Gastroesophageal sphincter (tissue), 4 donors: ENCODE measurements at regions not wholly inside any gene's neighbourhood (a gene's known extent, or its start where the extent isn't known, plus 50 kb on each side); places are given as distances from the start of the nearest gene placed in this dataset.

Experiments
- ATAC-seq: fragments of 150-250 bp; one replicate; pipeline ENCODE4 v1.9.1; 2016; ENCODE audit warnings: mild to moderate bottlenecking, moderate library complexity
- H3K27ac ChIP-seq, 4 donors: fragments of 200-600 bp; sonication (generic) in 3 of 4; 1 replicate in 3 of 4; 2 replicates in 1 of 4; pipeline ENCODE4 v1.5.1; 2016 to 2019
- H3K27me3 ChIP-seq: fragments of 200-600 bp; sonication (generic); one replicate; pipeline ENCODE4 v1.5.1; 2019
- H3K36me3 ChIP-seq, 2 donors: fragments of 200-600 bp; sonication (generic); one replicate each; pipeline ENCODE4 v1.5.1; 2019; ENCODE audit warnings: control low read depth in 1 of 2
- H3K4me1 ChIP-seq, 3 donors: fragments of 200-600 bp; sonication (generic); 1 replicate in 2 of 3; 2 replicates in 1 of 3; pipeline ENCODE4 v1.5.1; 2016 to 2019; ENCODE audit warnings: control low read depth in 2 of 3
- H3K4me3 ChIP-seq, 2 donors: fragments of 200-600 bp; sonication (generic); one replicate each; pipeline ENCODE4 v1.5.1; 2019; ENCODE audit warnings: mild to moderate bottlenecking in 1 of 2, moderate library complexity in 1 of 2
- H3K9me3 ChIP-seq, 3 donors: fragments of 200-600 bp; sonication (generic); one replicate each; pipeline ENCODE4 v1.5.1; 2017 to 2019; ENCODE audit warnings: control low read depth in 2 of 3
- CTCF ChIP-seq, 4 experiments: fragments of 200-600 bp in 2 of 4; fragments of 450-650 bp in 2 of 4; sonication (generic) in 1 of 4; IDR thresholded peaks; one replicate each; pipeline ENCODE4 v1.5.1; 2017 to 2019; ENCODE audit warnings: antibody characterized with exemption in 4 of 4, mild to moderate bottlenecking in 2 of 4, moderate library complexity in 2 of 4
- EP300 ChIP-seq: sonication (generic); formaldehyde crosslinking; IDR thresholded peaks from one replicate; pipeline ENCODE4 v1.6.1; 2017; ENCODE audit warnings: antibody characterized with exemption, mild to moderate bottlenecking
- POLR2A ChIP-seq, 2 donors: fragments of 450-650 bp; IDR thresholded peaks; one replicate each; pipeline ENCODE4 v1.6.1; 2017; ENCODE audit warnings: antibody characterized with exemption in 2 of 2, mild to moderate bottlenecking in 2 of 2, moderate library complexity in 1 of 2
- POLR2AphosphoS5 ChIP-seq: sonication (generic); formaldehyde crosslinking; IDR thresholded peaks from one replicate; pipeline ENCODE4 v1.6.1; 2017; ENCODE audit warnings: antibody characterized with exemption
- WGBS, 2 donors: methylation state at CpG; one replicate each; pipeline ENCODE4 v1.1.5; 2018; ENCODE audit warnings: low coverage in 1 of 2; 5-methylcytosine and 5-hydroxymethylcytosine counted together

- 74 to 90% methylated on average over 2 of the region's 2 CpGs for WGBS, 2 donors
- Histone ChIP-seq H3K4me3 (no peak overlapping the region), H3K27ac (no peak overlapping the region), H3K36me3 (no peaks in the 10 kb centered on the region), H3K27me3 (no peaks in the 10 kb centered on the region), H3K4me1 (peaks cover 0 to 7% (median 0%) of the 10 kb centered on the region in 3 donors), H3K9me3 (no peaks in the 10 kb centered on the region)
- TF ChIP-seq EP300 (no peak), POLR2AphosphoS5 (no peak), POLR2A (IDR thresholded peaks at IDR 0.05) (no peak), CTCF (IDR thresholded peaks at IDR 0.05) (no peak)
- ATAC-seq: no peak
These were observed 297.0 kb upstream of the KLF4 start for GRCh38 chr9:107786561-107786960.

GRCh38 chr9:107784235-107784958 is 294.8 kb upstream of the KLF4 start:
- TF ChIP-seq EP300 (no peak), CTCF (IDR thresholded peaks at IDR 0.05) (no peak), POLR2AphosphoS5 (no peak), POLR2A (IDR thresholded peaks at IDR 0.05) (no peak)
- H3K27ac ChIP-seq: no peak overlapping the region
- no peaks in the 10 kb centered on the region for H3K9me3 ChIP-seq
- no peaks in the 10 kb centered on the region for H3K36me3 ChIP-seq
- H3K27me3 ChIP-seq: no peaks in the 10 kb centered on the region
- WGBS, 2 donors: 41 to 43% methylated on average over 7 to 11 of the region's 12 CpGs
- ATAC-seq: peak; percentile 74
- peaks cover 0 to 7% (median 0%) of the 10 kb centered on the region in 3 donors for H3K4me1 ChIP-seq
- no peak overlapping the region for H3K4me3 ChIP-seq

- no peaks in the 10 kb centered on the region for H3K27me3 ChIP-seq
- ATAC-seq: no peak
- H3K27ac ChIP-seq: no peak overlapping the region
- H3K36me3 ChIP-seq: no peaks in the 10 kb centered on the region
- no peak overlapping the region for H3K4me3 ChIP-seq
- TF ChIP-seq POLR2AphosphoS5 (no peak), EP300 (no peak), CTCF (IDR thresholded peaks at IDR 0.05) (no peak), POLR2A (IDR thresholded peaks at IDR 0.05) (no peak)
- H3K4me1 ChIP-seq: peaks cover 0 to 7% (median 0%) of the 10 kb centered on the region in 3 donors
- H3K9me3 ChIP-seq: no peaks in the 10 kb centered on the region
- WGBS, 2 donors: 94 to 100% methylated on average over 4 of the region's 4 CpGs
These were observed 293.2 kb upstream of the KLF4 start for GRCh38 chr9:107782789-107783188.

GRCh38 chr9:107782381-107782780 is 292.8 kb upstream of the KLF4 start:
- Histone ChIP-seq H3K4me1 (peaks cover 0 to 7% (median 0%) of the 10 kb centered on the region in 3 donors), H3K36me3 (no peaks in the 10 kb centered on the region), H3K27ac (no peak overlapping the region), H3K27me3 (no peaks in the 10 kb centered on the region), H3K9me3 (no peaks in the 10 kb centered on the region), H3K4me3 (no peak overlapping the region)
- no peak for TF ChIP-seq CTCF (IDR thresholded peaks at IDR 0.05)
- TF ChIP-seq POLR2AphosphoS5: no peak
- TF ChIP-seq EP300: no peak
- no peak for ATAC-seq
- 49 to 61% methylated on average over 2 to 3 of the region's 3 CpGs for WGBS, 2 donors

- no peak overlapping the region for H3K27ac ChIP-seq
- H3K27me3 ChIP-seq: no peaks in the 10 kb centered on the region
- H3K9me3 ChIP-seq: no peaks in the 10 kb centered on the region
- no peak overlapping the region for H3K4me3 ChIP-seq
- no peak for TF ChIP-seq POLR2A (IDR thresholded peaks at IDR 0.05)
- TF ChIP-seq EP300: no peak
- TF ChIP-seq POLR2AphosphoS5: no peak
- no peak for TF ChIP-seq CTCF (IDR thresholded peaks at IDR 0.05)
- no peaks in the 10 kb centered on the region for H3K36me3 ChIP-seq
- no peak for ATAC-seq
- WGBS, 2 donors: 20 to 43% methylated on average over 1 to 2 of the region's 3 CpGs
- peaks cover 0 to 7% (median 0%) of the 10 kb centered on the region in 3 donors for H3K4me1 ChIP-seq
These were observed 291.4 kb upstream of the KLF4 start for GRCh38 chr9:107780960-107781359.
